ENCODE measurements at regions not wholly inside any gene's neighbourhood (a gene's known extent, or its start where the extent isn't known, plus 50 kb on each side); places are given as distances from the start of the nearest gene placed in this dataset.

GRCh38 chr10:25683344-25683743 lies 250.7 kb upstream of the MYO3A start:
- TF ChIP-seq CTCF (conservative IDR thresholded peaks at IDR 0.05) (no peak), ZFX (IDR thresholded peaks at IDR 0.05) (no peak)

All from C4-2B (cell line).